AG08395 (cell line): ENCODE measurements at regions not wholly inside any gene's neighbourhood (a gene's known extent, or its start where the extent isn't known, plus 50 kb on each side); places are given as distances from the start of the nearest gene placed in this dataset.
"Not testable (repeated sequence)": the region's sequence is repeated elsewhere in the genome, so short reads cannot be mapped to it uniquely, and the experiment has no call there.

Source experiments
- DNase-seq: peaks from one replicate; pipeline ENCODE4 v3.0.0; 2012; ENCODE audit warnings: mixed read lengths, low spot score

DNA sequence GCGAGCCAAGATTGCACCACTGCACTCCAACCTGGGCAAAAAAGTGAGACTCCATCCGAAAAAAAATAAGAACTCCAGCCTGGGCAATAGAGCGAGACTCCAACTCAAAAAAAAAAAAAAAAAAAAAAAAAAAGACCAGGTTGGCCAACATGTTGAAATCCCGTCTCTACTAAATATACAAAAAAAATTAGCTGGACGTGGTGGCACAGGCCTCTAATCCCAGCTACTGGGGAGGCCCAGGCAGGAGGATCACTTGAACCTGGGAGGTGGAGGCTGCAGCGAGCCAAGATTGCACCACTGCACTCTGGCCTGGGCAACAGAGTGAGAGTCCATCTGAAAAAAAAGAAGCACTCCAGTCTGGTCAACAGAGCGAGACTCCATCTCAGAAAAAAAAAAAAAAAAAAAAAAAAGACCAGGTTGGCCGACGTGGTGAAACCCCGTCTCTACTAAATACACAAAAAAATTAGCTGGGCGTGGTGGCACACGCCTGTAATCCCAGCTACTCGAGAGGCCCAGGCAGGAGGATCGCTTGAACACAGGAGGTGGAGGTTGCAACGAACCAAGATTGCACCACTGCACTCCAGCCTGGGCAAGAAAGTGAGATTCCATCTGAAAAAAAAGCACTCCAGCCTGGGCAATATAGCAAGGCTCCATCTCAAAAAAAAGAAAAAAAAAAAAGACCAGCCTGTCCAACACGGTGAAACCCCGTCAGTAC is 1603.7 kb downstream of the RPIA start:
- DNase-seq, result not testable (repeated sequence)

DNA sequence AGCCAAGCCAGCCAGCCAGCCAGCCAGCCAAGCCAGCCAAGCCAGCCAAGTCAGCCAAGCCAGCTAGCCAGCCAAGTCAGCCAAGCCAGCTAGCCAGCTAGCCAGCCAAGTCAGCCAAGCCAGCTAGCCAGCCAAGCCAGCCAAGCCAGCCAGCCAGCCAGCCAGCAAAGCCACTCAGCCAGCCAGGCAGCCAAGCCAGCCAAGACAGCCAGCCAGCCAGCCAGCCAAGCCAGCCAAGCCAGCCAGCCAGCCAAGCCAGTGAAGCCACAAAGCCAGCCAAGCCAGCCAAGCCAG is 1605.0 kb downstream of the RPIA start:
- DNase-seq, result not testable (repeated sequence)

DNA sequence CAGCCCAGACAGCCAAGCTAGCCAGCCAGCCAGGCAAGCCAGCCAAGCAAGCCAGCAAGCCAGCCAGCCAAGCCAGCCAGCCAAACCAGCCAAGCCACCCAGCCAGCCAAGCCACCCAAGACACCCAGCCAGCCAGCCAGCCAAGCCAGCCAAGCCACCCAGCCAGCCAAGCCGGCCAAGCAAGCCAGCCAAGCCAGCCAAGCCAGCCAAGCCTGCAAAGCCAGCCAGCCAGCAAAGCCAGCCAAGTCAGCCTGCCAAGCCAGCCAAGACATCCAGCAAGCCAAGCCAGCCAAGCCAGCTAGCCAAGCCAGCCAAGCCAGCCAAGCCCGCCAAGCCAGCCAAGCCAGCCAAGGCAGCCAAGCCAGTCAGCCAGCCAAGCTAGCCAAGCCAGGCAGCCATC is 1606.2 kb downstream of the RPIA start:
- DNase-seq, result not testable (repeated sequence)

DNA sequence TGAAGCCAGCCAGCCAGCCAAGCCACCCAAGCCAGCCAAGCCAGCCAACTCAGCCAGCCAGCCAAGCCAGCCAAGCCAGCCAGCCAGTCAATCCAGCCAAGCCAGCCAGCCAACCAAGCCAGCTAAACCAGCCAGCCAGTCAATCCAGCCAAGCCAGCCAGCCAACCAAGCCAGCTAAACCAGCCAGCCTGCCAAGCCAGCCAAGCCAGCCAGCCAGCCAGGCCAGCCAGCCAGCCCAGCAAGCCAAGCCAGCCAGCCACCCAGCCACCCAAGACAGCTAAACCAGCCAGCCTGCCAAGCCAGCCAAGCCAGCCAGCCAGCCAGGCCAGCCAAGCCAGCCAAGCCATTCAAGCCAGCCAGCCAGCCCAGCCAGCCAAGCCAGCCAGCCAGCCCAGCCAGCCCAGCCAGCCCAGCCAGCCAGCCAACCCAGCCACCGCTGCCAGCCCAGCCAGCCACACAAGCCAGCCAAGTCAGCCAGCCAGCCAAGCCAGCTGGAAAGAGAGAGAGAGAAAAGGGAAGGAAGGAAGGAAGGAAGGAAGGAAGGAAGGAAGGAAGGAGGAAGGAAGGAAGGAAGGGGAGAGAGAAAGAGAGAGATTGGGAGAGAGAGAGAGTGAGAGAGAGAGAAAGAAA is 1606.8 kb downstream of the RPIA start:
- not testable (repeated sequence) for DNase-seq

DNA sequence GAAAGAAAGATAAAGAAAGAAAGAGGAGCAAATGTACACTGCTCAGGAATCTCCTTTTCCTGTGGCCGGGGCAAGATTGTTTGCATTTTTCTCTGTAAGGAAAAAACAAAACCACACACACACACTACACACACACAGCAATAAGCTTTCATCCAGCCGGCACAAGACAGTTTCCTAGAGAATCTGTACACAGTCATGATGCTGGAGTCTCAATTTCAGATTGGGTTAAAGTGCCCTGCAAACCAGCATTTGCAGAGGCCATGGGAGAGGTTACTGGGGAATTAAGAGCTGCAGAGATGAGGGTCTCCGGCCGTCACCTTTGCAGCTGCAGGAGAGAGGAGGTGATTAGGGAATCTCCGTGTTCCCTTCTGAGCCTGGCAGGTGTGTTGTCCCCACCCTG is 1607.5 kb downstream of the RPIA start:
- not testable (repeated sequence) for DNase-seq

DNA sequence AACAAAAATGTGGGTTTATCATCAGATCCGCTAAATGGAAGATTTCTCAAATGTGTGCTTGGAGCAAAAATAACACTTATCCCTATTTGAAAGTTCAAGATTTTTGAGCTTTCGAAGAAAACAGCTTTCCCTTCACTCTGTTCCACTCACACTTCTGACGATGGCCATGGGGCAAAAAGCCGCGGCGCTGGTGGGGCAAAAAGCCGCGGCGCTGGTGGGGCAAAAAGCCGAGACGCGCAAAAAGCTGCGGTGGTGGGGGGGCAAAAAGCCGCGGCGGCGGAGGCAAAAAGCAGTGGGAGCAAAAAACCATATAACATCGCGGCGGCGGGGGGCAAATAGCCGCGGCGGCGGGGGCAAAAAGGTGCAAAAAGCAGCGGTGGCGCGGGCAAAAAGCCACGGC is 1631.5 kb downstream of the RPIA start:
- DNase-seq, result not testable (repeated sequence)

DNA sequence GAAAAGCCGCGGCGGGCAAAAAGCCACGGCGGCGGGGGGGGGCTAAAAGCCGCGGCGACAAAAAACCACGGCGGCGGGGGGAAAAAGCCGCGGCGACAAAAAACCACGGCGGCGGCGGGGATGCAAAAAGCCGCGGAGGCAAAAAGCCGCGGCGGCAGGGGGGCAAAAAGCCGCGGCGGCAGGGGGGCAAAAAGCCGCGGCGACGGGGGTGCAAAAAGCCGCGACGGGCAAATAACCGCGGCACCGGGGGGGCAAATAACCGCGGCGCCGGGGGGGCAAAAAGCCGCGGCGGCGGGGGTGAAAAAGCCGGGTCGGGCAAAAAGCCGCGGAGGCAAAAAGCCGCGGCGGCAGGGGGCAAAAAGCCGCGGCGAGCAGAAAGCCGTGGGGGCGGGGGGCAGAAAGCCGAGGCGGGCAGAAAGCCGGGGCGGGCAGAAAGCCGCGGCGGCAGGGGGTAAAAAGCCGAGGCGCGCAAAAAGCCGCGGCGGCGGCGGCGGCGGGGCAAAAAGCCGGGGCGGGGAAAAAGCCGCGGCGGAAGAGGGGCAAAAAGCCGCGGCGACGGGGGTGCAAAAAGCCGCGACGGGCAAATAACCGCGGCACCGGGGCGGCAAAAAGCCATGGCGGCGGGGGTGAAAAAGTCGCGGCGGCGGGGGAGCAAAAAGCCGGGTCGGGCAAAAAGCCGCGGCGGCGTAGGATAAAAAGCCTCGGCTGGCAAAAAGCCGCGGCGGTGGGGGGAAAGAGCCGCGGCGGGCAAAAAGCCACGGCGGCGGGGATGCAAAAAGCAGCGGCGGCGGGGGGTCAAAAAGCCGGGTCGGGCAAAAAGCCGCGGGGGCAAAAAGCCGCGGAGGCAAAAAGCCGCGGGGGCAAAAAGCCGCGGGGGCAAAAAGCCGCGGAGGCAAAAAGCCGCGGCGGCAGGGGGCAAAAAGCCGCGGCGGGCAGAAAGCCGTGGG is 1632.4 kb downstream of the RPIA start:
- not testable (repeated sequence) for DNase-seq

DNA sequence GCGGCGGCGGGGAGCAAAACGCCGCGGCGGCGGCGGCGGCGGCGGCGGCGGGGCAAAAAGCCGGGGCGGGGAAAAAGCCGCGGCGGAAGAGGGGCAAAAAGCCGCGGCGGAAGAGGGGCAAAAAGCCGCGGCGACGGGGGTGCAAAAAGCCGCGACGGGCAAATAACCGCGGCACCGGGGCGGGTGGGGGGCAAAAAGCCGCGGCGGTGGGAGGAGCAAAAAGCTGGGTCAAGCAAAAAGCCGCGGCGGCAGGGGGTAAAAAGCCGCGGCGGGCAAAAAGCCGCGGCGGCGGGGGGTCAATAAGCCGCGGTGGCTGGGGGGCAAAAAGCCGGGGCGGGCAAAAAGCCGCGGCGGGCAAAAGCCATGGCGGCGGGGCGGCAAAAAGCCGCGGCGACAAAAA is 1633.2 kb downstream of the RPIA start:
- DNase-seq, result not testable (repeated sequence)

DNA sequence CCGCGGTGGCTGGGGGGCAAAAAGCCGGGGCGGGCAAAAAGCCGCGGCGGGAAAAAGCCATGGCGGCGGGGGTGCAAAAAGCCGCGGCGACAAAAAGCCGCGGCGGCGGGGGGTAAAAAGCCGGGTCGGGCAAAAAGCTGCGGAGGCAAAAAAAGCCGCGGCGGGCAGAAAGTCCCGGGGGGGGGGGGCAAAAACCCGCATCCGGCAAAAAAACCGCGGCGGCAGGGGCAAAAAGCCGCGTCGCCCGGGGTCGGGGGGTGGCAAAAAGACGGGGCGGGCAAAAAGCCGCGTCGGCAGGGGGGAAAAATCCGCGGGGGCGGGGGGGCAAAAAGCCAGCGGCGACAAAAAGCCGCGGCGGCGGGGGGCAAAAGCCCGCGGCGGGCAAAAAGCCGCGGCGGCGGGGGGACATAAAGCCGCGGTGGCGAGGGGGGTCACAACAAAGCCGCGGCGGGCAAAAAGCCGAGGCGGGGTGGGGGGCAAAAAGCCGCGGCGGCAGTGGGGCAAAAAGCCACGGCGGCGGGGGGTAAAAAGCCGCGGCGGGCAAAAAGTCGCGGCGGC is 1634.4 kb downstream of the RPIA start:
- not testable (repeated sequence) for DNase-seq

DNA sequence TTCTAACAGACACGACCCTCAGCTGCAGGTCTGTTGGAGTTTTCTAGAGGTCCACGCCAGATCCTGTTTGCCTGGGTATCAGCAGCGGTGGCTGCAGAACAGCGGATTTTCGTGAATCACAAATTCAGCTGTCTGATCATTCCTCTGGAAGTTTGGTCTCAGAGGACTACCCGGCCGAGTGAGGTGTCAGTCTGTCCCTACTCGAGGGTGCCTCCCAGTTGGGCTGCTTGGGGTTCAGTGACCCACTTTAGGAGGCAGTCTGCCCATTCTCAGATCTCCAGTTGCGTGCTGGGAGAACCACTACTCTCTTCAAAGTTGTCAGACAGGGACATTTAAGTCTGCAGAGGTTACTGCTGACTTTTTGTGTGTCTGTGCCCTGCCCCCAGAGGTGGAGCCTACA is 1664.1 kb downstream of the RPIA start:
- not testable (repeated sequence) for DNase-seq

DNA sequence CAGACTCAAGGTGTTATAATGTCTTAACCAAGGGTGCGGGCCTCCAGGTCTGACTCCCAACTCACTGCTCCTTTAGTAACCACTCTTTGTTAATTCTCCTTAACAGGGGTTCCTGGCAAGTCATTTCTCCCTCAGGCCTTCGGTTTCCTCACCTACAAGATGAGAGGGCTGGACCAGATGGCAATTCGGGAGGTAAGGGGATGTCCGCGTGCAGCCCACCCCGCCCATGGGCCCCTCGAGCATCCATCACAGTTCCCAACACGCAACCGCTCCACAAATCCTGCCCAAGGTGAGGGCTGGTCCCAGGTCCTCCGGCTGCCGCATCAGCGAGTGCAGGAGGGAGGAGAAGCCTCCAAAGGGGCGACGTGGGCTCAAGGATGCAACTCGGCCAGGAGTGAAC is 1667.9 kb downstream of the RPIA start:
- not testable (repeated sequence) for DNase-seq

DNA sequence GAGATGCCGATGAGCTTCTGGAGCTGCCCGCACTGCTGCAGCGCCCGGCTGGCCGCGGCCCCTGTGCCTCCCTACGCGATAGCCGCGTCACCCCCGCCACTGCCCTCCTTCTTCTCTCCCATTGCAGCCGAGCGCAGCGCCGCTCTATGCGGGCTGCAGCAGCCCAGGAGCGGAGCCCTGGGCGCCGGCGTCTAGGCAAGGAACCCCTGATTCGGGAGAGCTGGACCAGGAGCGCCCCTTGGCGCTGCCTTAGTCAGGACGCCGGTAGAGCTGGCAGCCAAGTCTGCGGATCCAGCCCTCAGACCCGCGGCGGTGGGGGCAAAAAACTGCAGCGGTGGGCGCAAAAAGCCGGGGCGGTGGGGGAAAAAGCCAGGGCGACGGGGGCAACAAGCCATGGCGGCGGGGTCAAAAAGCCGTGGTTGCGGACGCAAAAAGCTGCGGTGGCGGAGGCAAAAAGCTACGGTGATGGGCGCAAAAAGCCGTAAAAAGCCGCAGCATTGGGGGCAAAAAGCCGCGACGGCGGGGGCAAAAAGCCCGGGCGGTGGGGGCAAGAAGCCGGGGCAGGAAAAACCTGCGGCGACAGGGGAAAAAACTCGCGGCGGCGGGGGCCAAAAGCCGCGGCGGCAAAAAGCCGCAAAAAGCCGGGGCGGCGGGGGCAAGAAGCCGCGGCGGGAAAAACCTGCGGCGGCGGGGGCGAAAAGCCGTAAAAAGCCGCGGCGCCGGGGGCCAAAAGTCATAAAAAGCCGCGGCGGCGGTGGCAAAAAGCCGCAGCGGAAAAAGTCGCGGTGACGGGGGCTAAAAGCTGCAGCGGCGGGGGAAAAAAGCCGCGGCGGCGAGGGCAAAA is 1668.6 kb downstream of the RPIA start:
- DNase-seq, result not testable (repeated sequence)

DNA sequence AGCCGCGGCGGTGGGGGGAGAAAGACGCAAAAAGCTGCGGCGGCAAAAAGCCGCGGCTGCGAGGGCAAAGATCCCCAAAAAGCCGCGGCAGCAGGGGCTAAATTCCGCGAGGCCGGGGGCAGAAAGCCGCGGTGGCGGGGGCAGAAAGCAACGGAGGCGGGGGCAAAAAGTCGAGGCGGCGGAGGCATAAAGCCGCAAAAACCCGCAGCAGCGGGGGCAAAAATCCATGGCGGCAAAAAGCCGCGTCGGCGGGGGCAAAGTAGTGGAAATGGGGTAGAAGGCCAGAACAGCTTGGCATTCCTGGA is 1669.2 kb downstream of the RPIA start:
- DNase-seq, result not testable (repeated sequence)
